ENCODE measurements at regions not wholly inside any gene's neighbourhood (a gene's known extent, or its start where the extent isn't known, plus 50 kb on each side); places are given as distances from the start of the nearest gene placed in this dataset.

DNA sequence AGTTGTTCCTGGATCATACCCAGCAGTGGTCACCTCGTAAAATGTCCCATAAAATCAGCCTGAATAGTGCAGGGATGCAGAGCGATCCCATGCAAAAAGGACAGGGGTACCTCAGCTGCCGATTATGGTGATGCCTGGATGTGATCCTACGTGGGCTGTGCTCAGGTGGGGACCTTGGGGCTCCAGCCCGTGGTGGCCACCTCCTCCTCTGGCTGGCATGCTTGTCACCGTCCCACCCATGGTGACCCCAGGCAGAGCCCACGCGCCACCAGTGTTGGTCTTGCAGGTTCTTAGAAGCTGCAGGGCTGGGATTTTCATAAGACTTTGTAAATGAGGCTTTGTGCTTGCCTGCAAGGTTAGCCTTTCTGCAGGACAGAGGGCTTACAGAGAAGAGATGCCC is 97.2 kb downstream of the GLRX3 start:
- no peak for TF ChIP-seq POLR2AphosphoS5 (IDR thresholded peaks at IDR 0.05)
- TF ChIP-seq, protein P1, sequence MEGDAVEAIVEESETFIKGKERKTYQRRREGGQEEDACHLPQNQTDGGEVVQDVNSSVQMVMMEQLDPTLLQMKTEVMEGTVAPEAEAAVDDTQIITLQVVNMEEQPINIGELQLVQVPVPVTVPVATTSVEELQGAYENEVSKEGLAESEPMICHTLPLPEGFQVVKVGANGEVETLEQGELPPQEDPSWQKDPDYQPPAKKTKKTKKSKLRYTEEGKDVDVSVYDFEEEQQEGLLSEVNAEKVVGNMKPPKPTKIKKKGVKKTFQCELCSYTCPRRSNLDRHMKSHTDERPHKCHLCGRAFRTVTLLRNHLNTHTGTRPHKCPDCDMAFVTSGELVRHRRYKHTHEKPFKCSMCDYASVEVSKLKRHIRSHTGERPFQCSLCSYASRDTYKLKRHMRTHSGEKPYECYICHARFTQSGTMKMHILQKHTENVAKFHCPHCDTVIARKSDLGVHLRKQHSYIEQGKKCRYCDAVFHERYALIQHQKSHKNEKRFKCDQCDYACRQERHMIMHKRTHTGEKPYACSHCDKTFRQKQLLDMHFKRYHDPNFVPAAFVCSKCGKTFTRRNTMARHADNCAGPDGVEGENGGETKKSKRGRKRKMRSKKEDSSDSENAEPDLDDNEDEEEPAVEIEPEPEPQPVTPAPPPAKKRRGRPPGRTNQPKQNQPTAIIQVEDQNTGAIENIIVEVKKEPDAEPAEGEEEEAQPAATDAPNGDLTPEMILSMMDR (IDR thresholded peaks at IDR 0.05) = no peak
- TF ChIP-seq POLR2A (IDR thresholded peaks at IDR 0.05) = no peak
- intact Hi-C loops (cut with DNase I) = no loop called here
- DNase-seq (ENCODE audit: low spot score) = no peak
- Histone ChIP-seq H3K27me3 (replicated peaks; ENCODE audit: insufficient read depth) (no peaks in the 10 kb centered on the region), H3K9me3 (no peaks in the 10 kb centered on the region), H3K4me3 (no peak overlapping the region), H3K4me1 (replicated peaks) (no peaks in the 10 kb centered on the region), H3K27ac (no peak overlapping the region), H3K36me3 (no peaks in the 10 kb centered on the region)
- WGBS = 57% methylated on average over 8 of the region's 8 CpGs

DNA sequence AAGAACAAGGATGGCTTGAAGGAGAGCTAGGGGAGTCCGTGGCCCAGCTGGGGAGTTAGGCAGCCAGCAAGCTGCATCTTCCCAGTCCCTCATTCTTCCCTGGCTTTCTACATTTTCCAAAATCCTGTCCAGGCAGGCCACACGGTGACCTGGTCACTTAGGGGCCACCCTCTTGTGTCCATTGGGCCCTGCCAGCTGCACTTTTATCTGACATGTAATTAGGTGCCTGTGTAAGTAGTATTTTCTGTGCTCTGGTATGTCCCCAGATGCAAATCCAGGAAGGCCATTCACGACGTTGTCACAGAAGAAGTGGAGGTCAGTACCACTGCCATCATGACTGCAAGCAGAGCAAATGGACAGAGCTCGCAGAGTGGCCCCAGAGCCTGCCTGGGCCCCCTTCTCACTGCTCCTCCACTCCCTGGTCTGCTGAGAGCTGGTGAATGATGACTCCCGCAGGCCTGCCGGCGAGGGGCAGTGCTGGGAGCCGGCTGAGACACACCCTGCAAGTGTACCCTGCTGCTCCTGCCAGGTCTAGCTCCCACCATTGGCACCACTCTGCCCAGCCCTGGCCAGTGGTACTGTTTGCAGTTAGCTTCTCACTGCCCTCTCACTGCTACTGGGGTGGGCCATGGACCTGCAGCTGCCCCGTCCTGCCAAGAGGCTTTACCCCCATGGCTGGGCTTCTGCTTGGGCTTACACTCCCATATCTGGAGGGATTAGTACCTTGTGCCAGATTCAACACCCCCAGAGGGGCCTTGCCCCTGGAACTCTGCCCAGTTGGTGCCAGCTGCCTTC is 98.2 kb downstream of the GLRX3 start:
- Histone ChIP-seq H3K9me3 (no peaks in the 10 kb centered on the region), H3K27me3 (replicated peaks; ENCODE audit: insufficient read depth) (no peaks in the 10 kb centered on the region), H3K4me3 (no peak overlapping the region), H3K27ac (no peak overlapping the region), H3K36me3 (no peaks in the 10 kb centered on the region), H3K4me1 (replicated peaks) (no peaks in the 10 kb centered on the region)
- intact Hi-C loops (cut with DNase I) = no loop called here
- no peak for DNase-seq (ENCODE audit: low spot score)
- TF ChIP-seq POLR2AphosphoS5 (IDR thresholded peaks at IDR 0.05) (no peak), POLR2A (IDR thresholded peaks at IDR 0.05) (no peak)
- TF ChIP-seq, protein P1 (IDR thresholded peaks at IDR 0.05) = no peak
- WGBS = 90% methylated on average over 10 of the region's 10 CpGs

DNA sequence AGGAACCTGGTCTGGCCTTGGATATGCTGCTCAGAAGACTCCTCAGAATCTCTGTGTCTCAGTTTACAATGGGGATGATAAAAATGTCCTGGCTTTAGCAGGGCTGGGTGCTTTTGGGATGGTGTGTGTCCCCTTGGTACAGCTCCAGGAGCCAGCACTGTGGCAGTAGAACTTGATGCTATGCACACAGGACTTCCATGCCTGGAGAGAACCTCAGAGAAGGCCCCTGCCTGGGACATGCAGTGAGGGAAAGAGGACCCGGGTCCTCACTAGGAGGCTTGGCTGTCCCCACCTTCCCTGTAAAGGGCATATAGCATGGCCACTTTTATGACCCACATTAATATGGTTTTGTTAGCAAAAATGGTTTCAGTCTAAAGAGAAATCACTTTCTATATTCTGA is 100.5 kb downstream of the GLRX3 start:
- intact Hi-C loops (cut with DNase I) = no loop called here
- DNase-seq (ENCODE audit: low spot score) = no peak
- no peaks in the 10 kb centered on the region for H3K9me3 ChIP-seq
- H3K4me1 ChIP-seq (replicated peaks) = no peaks in the 10 kb centered on the region
- no peak for TF ChIP-seq POLR2A (IDR thresholded peaks at IDR 0.05)
- TF ChIP-seq POLR2AphosphoS5 (IDR thresholded peaks at IDR 0.05) = no peak
- TF ChIP-seq, protein P1 (IDR thresholded peaks at IDR 0.05) = no peak
- no peaks in the 10 kb centered on the region for H3K36me3 ChIP-seq
- no peak overlapping the region for H3K4me3 ChIP-seq
- H3K27ac ChIP-seq = no peak overlapping the region
- no peaks in the 10 kb centered on the region for H3K27me3 ChIP-seq (replicated peaks; ENCODE audit: insufficient read depth)
- 56% methylated on average over 1 of the region's 1 CpG for WGBS

DNA sequence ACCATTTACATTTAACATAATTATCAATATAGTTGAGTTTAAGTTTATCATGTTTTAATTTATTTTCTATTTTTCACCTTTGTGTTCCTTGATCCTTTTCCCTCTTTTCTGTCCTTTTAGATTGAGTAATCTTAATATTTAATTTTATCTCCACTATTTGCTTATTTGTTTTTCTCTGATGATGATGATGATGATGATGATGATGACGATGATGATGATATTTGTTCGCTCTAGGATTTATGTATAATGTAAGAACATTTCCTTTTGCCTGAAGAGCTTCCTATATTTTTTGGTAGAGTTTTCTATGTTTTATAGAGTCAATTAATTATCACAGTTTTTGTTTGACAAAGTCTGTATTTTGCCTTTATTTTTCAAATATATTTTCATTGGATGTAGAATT is 104.2 kb downstream of the GLRX3 start:
- no peaks in the 10 kb centered on the region for H3K9me3 ChIP-seq
- H3K4me3 ChIP-seq = no peak overlapping the region
- no peaks in the 10 kb centered on the region for H3K36me3 ChIP-seq
- no peak for DNase-seq (ENCODE audit: low spot score)
- H3K27me3 ChIP-seq (replicated peaks; ENCODE audit: insufficient read depth) = no peaks in the 10 kb centered on the region
- intact Hi-C loops (cut with DNase I) = no loop called here
- no peaks in the 10 kb centered on the region for H3K4me1 ChIP-seq (replicated peaks)
- TF ChIP-seq POLR2AphosphoS5 (IDR thresholded peaks at IDR 0.05) (no peak), POLR2A (IDR thresholded peaks at IDR 0.05) (no peak)
- TF ChIP-seq, protein P1 (IDR thresholded peaks at IDR 0.05) = no peak
- WGBS = 96% methylated on average over 2 of the region's 2 CpGs
- H3K27ac ChIP-seq = no peak overlapping the region

DNA sequence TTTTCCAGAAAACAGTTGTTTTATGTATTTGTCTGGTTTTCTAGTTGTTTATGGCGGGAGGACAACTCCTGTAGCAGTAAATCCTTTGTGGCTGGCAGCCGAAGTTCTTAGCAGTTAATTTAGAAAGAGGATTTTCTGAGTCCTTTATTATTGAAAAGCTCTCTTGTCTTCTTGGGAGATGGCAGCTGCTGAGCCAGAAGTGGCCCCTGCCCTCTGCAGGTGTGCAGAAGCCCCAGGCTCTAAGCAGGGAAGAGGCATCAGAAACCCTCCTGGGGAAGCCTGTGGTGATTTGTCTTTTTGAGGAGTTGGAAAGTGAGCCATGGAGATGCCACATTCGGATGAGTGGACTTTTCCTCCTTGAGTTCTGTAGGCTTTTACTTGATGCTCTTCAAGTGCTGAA is 106.3 kb downstream of the GLRX3 start:
- DNase-seq (ENCODE audit: low spot score) = no peak
- 41% methylated on average over 3 of the region's 3 CpGs for WGBS
- TF ChIP-seq, protein P1 (IDR thresholded peaks at IDR 0.05) = no peak
- TF ChIP-seq POLR2AphosphoS5 (IDR thresholded peaks at IDR 0.05) = no peak
- TF ChIP-seq POLR2A (IDR thresholded peaks at IDR 0.05) = no peak

More for the DNA sequence above, 106.3 kb downstream of the GLRX3 start:
- no peaks in the 10 kb centered on the region for H3K36me3 ChIP-seq
- no peak overlapping the region for H3K4me3 ChIP-seq
- no peaks in the 10 kb centered on the region for H3K4me1 ChIP-seq (replicated peaks)
- H3K9me3 ChIP-seq = no peaks in the 10 kb centered on the region
- no peak overlapping the region for H3K27ac ChIP-seq
- intact Hi-C loops (cut with DNase I) = no loop called here
- no peaks in the 10 kb centered on the region for H3K27me3 ChIP-seq (replicated peaks; ENCODE audit: insufficient read depth)
